ENCODE measurements at regions not wholly inside any gene's neighbourhood (a gene's known extent, or its start where the extent isn't known, plus 50 kb on each side); places are given as distances from the start of the nearest gene placed in this dataset.

- no peak for DNase-seq (ENCODE audit: low read depth in 6 of 9, low spot score in 9 of 9)
- Histone ChIP-seq H3K4me1 (ENCODE audit: control insufficient read depth in 2 of 2, insufficient read depth in 2 of 2, low read length in 2 of 2) (peaks cover 5 to 8% of the 10 kb centered on the region in 2 donors), H3K27me3 (ENCODE audit: control insufficient read depth in 2 of 2, insufficient read depth in 1 of 2, low read length in 1 of 2) (no peaks in the 10 kb centered on the region), H3K27ac (ENCODE audit: low read depth in 1 of 2, low read length in 1 of 2) (no peak overlapping the region), H3K9me3 (ENCODE audit: control insufficient read depth in 2 of 2, insufficient read depth in 1 of 2, low read length in 1 of 2) (no peaks in the 10 kb centered on the region), H3K4me3 (ENCODE audit: low read length in 2 of 2) (no peak overlapping the region), H3K36me3 (ENCODE audit: control insufficient read depth in 2 of 2, insufficient read depth in 2 of 2, low read length in 1 of 2) (no peaks in the 10 kb centered on the region)
- WGBS, result 97% methylated on average over 3 of the region's 3 CpGs
Observed at GRCh38 chr10:8128511-8128910, 74.0 kb downstream of the GATA3 start.

GRCh38 chr10:8129438-8129837 is 75.0 kb downstream of the GATA3 start:
- DNase-seq (ENCODE audit: low read depth in 6 of 9, low spot score in 9 of 9), result no peak
- Histone ChIP-seq H3K9me3 (ENCODE audit: control insufficient read depth in 2 of 2, insufficient read depth in 1 of 2, low read length in 1 of 2) (no peaks in the 10 kb centered on the region), H3K4me3 (ENCODE audit: low read length in 2 of 2) (no peak overlapping the region), H3K4me1 (ENCODE audit: control insufficient read depth in 2 of 2, insufficient read depth in 2 of 2, low read length in 2 of 2) (peaks cover 6 to 8% of the 10 kb centered on the region in 2 donors), H3K27me3 (ENCODE audit: control insufficient read depth in 2 of 2, insufficient read depth in 1 of 2, low read length in 1 of 2) (no peaks in the 10 kb centered on the region), H3K36me3 (ENCODE audit: control insufficient read depth in 2 of 2, insufficient read depth in 2 of 2, low read length in 1 of 2) (no peaks in the 10 kb centered on the region), H3K27ac (ENCODE audit: low read depth in 1 of 2, low read length in 1 of 2) (no peak overlapping the region)
- WGBS, result 98% methylated on average over 2 of the region's 2 CpGs

GRCh38 chr10:8130973-8131911 is 76.8 kb downstream of the GATA3 start:
- Histone ChIP-seq H3K4me1 (ENCODE audit: control insufficient read depth in 2 of 2, insufficient read depth in 2 of 2, low read length in 2 of 2) (peaks cover 6 to 8% of the 10 kb centered on the region in 2 donors), H3K27me3 (ENCODE audit: control insufficient read depth in 2 of 2, insufficient read depth in 1 of 2, low read length in 1 of 2) (no peaks in the 10 kb centered on the region), H3K9me3 (ENCODE audit: control insufficient read depth in 2 of 2, insufficient read depth in 1 of 2, low read length in 1 of 2) (no peaks in the 10 kb centered on the region), H3K4me3 (ENCODE audit: low read length in 2 of 2) (no peak overlapping the region), H3K27ac (ENCODE audit: low read depth in 1 of 2, low read length in 1 of 2) (no peak overlapping the region), H3K36me3 (ENCODE audit: control insufficient read depth in 2 of 2, insufficient read depth in 2 of 2, low read length in 1 of 2) (no peaks in the 10 kb centered on the region)
- no peak for DNase-seq (ENCODE audit: low read depth in 6 of 9, low spot score in 9 of 9)
- WGBS, result 75% methylated on average over 8 of the region's 8 CpGs

- no peak overlapping the region for H3K27ac ChIP-seq (ENCODE audit: low read depth in 1 of 2, low read length in 1 of 2)
- no peak overlapping the region for H3K4me3 ChIP-seq (ENCODE audit: low read length in 2 of 2)
- H3K36me3 ChIP-seq (ENCODE audit: control insufficient read depth in 2 of 2, insufficient read depth in 2 of 2, low read length in 1 of 2), result no peaks in the 10 kb centered on the region
- WGBS, result 9% methylated on average over 8 of the region's 8 CpGs
- no peaks in the 10 kb centered on the region for H3K9me3 ChIP-seq (ENCODE audit: control insufficient read depth in 2 of 2, insufficient read depth in 1 of 2, low read length in 1 of 2)
- DNase-seq (ENCODE audit: low read depth in 6 of 9, low spot score in 9 of 9), result peak in 1 of 9 donors; percentile 35
- peaks cover 18 to 21% of the 10 kb centered on the region in 2 donors for H3K4me1 ChIP-seq (ENCODE audit: control insufficient read depth in 2 of 2, insufficient read depth in 2 of 2, low read length in 2 of 2)
- H3K27me3 ChIP-seq (ENCODE audit: control insufficient read depth in 2 of 2, insufficient read depth in 1 of 2, low read length in 1 of 2), result no peaks in the 10 kb centered on the region
Observed at GRCh38 chr10:8133146-8133545, 78.7 kb downstream of the GATA3 start.

GRCh38 chr10:8136736-8137135 is 82.2 kb downstream of the GATA3 start:
- no peak overlapping the region for H3K4me3 ChIP-seq (ENCODE audit: low read length in 2 of 2)
- WGBS, result 74% methylated on average over 2 of the region's 2 CpGs

GRCh38 chr10:8137272-8137681 is 82.8 kb downstream of the GATA3 start:
- Histone ChIP-seq H3K4me1 (ENCODE audit: control insufficient read depth in 2 of 2, insufficient read depth in 2 of 2, low read length in 2 of 2) (peaks cover 31 to 34% of the 10 kb centered on the region in 2 donors), H3K27ac (ENCODE audit: low read depth in 1 of 2, low read length in 1 of 2) (no peak overlapping the region), H3K4me3 (ENCODE audit: low read length in 2 of 2) (peak overlapping the region in 1 of 2 donors; percentile 32), H3K9me3 (ENCODE audit: control insufficient read depth in 2 of 2, insufficient read depth in 1 of 2, low read length in 1 of 2) (peaks cover 0 to 5% of the 10 kb centered on the region in 2 donors), H3K27me3 (ENCODE audit: control insufficient read depth in 2 of 2, insufficient read depth in 1 of 2, low read length in 1 of 2) (no peaks in the 10 kb centered on the region), H3K36me3 (ENCODE audit: control insufficient read depth in 2 of 2, insufficient read depth in 2 of 2, low read length in 1 of 2) (no peaks in the 10 kb centered on the region)
- peak in 1 of 9 donors; percentile 35 for DNase-seq (ENCODE audit: low read depth in 6 of 9, low spot score in 9 of 9)
- WGBS, result 54% methylated on average over 6 of the region's 6 CpGs

More at GRCh38 chr10:8136736-8137135, 82.2 kb downstream of the GATA3 start:
- Histone ChIP-seq H3K27ac (ENCODE audit: low read depth in 1 of 2, low read length in 1 of 2) (no peak overlapping the region), H3K27me3 (ENCODE audit: control insufficient read depth in 2 of 2, insufficient read depth in 1 of 2, low read length in 1 of 2) (no peaks in the 10 kb centered on the region), H3K9me3 (ENCODE audit: control insufficient read depth in 2 of 2, insufficient read depth in 1 of 2, low read length in 1 of 2) (peaks cover 0 to 5% of the 10 kb centered on the region in 2 donors), H3K4me1 (ENCODE audit: control insufficient read depth in 2 of 2, insufficient read depth in 2 of 2, low read length in 2 of 2) (peaks cover 29 to 31% of the 10 kb centered on the region in 2 donors), H3K36me3 (ENCODE audit: control insufficient read depth in 2 of 2, insufficient read depth in 2 of 2, low read length in 1 of 2) (no peaks in the 10 kb centered on the region)
- peak in 1 of 9 donors; percentile 25 for DNase-seq (ENCODE audit: low read depth in 6 of 9, low spot score in 9 of 9)

- Histone ChIP-seq H3K36me3 (ENCODE audit: control insufficient read depth in 2 of 2, insufficient read depth in 2 of 2, low read length in 1 of 2) (no peaks in the 10 kb centered on the region), H3K27me3 (ENCODE audit: control insufficient read depth in 2 of 2, insufficient read depth in 1 of 2, low read length in 1 of 2) (no peaks in the 10 kb centered on the region), H3K27ac (ENCODE audit: low read depth in 1 of 2, low read length in 1 of 2) (no peak overlapping the region), H3K9me3 (ENCODE audit: control insufficient read depth in 2 of 2, insufficient read depth in 1 of 2, low read length in 1 of 2) (peaks cover 0 to 5% of the 10 kb centered on the region in 2 donors), H3K4me3 (ENCODE audit: low read length in 2 of 2) (peak overlapping the region in 1 of 2 donors; percentile 32), H3K4me1 (ENCODE audit: control insufficient read depth in 2 of 2, insufficient read depth in 2 of 2, low read length in 2 of 2) (peaks cover 31 to 34% of the 10 kb centered on the region in 2 donors)
- WGBS, result 30% methylated on average over 6 of the region's 6 CpGs
- peak in 1 of 9 donors; percentile 26 for DNase-seq (ENCODE audit: low read depth in 6 of 9, low spot score in 9 of 9)
Observed at GRCh38 chr10:8137726-8138125, 83.2 kb downstream of the GATA3 start.

GRCh38 chr10:8138471-8138870 is 84.0 kb downstream of the GATA3 start:
- Histone ChIP-seq H3K36me3 (ENCODE audit: control insufficient read depth in 2 of 2, insufficient read depth in 2 of 2, low read length in 1 of 2) (no peaks in the 10 kb centered on the region), H3K27me3 (ENCODE audit: control insufficient read depth in 2 of 2, insufficient read depth in 1 of 2, low read length in 1 of 2) (no peaks in the 10 kb centered on the region), H3K4me3 (ENCODE audit: low read length in 2 of 2) (no peak overlapping the region), H3K27ac (ENCODE audit: low read depth in 1 of 2, low read length in 1 of 2) (no peak overlapping the region), H3K4me1 (ENCODE audit: control insufficient read depth in 2 of 2, insufficient read depth in 2 of 2, low read length in 2 of 2) (peaks cover 26 to 28% of the 10 kb centered on the region in 2 donors), H3K9me3 (ENCODE audit: control insufficient read depth in 2 of 2, insufficient read depth in 1 of 2, low read length in 1 of 2) (peaks cover 0 to 6% of the 10 kb centered on the region in 2 donors)
- WGBS, result 96% methylated on average over 3 of the region's 3 CpGs
- no peak for DNase-seq (ENCODE audit: low read depth in 6 of 9, low spot score in 9 of 9)

GRCh38 chr10:8144496-8144895 is 90.0 kb downstream of the GATA3 start:
- no peak overlapping the region for H3K4me3 ChIP-seq (ENCODE audit: low read length in 2 of 2)
- 97% methylated on average over 4 of the region's 4 CpGs for WGBS
- H3K9me3 ChIP-seq (ENCODE audit: control insufficient read depth in 2 of 2, insufficient read depth in 1 of 2, low read length in 1 of 2), result peaks cover 0 to 9% of the 10 kb centered on the region in 2 donors
- H3K36me3 ChIP-seq (ENCODE audit: control insufficient read depth in 2 of 2, insufficient read depth in 2 of 2, low read length in 1 of 2), result no peaks in the 10 kb centered on the region
- peaks cover 10 to 15% of the 10 kb centered on the region in 2 donors for H3K4me1 ChIP-seq (ENCODE audit: control insufficient read depth in 2 of 2, insufficient read depth in 2 of 2, low read length in 2 of 2)
- no peaks in the 10 kb centered on the region for H3K27me3 ChIP-seq (ENCODE audit: control insufficient read depth in 2 of 2, insufficient read depth in 1 of 2, low read length in 1 of 2)
- no peak overlapping the region for H3K27ac ChIP-seq (ENCODE audit: low read depth in 1 of 2, low read length in 1 of 2)
- no peak for DNase-seq (ENCODE audit: low read depth in 6 of 9, low spot score in 9 of 9)
